ENCODE measurements at regions not wholly inside any gene's neighbourhood (a gene's known extent, or its start where the extent isn't known, plus 50 kb on each side); places are given as distances from the start of the nearest gene placed in this dataset.

DNA sequence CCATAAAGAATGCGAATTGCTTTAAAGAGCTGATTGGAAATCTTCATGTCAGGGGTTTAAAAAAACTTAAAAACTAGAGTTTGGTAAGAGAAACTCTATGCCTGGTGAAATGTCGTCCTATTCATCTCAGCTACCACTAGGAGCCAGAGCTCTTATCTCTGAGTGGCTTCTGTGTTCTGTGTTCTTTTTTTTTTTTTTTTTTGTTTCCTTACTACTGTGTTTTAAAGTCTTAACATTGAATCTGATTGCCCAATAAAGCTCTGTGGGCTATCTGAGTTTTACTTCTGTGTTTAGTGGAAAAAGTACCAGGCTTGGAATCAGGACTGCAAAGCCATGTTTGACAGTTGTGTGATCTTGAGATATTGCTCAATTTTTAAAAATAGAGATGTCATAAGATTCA lies 494.8 kb downstream of the RIT2 start:
- intact Hi-C loops (cut with micrococcal nuclease): no loop called here
- H3K79me2 ChIP-seq (ENCODE audit: control insufficient read depth, insufficient read depth, low read length): no peaks in the 10 kb centered on the region
- POLR2A ChIA-PET: no interaction called here
- H3K9me3 ChIP-seq (replicated peaks; ENCODE audit: control insufficient read depth, insufficient read depth, low read length): no peaks in the 10 kb centered on the region
- DNase-seq (ENCODE audit: low read depth, low spot score) (no peak), FAIRE-seq (no peak)
- H4K20me1 ChIP-seq (replicated peaks; ENCODE audit: control insufficient read depth, extremely low read depth, insufficient read depth, low read length): no peaks in the 10 kb centered on the region
- BruUV-seq (replicated peaks): no TSS peak
- no peak overlapping the region for H3K4me3 ChIP-seq (replicated peaks in 1 of 3; ENCODE audit: insufficient read depth in 1 of 3, low read depth in 1 of 3, low read length in 3 of 3)
- CTCF ChIA-PET: interaction anchor here (0.8 to 1.2 kb wide), 2 partner anchors 19 to 24 kb away, joined by 3 to 6 read pairs; no protein-coding TSS in a partner anchor
- no peak overlapping the region for H3K27ac ChIP-seq (ENCODE audit: insufficient read depth, low read depth, low read length)
- H3K4me2 ChIP-seq (ENCODE audit: insufficient read depth, low read length): no peak overlapping the region
- peaks cover under 1% of the 10 kb centered on the region for H3K4me1 ChIP-seq (ENCODE audit: control insufficient read depth, extremely low read depth, insufficient read depth, low read length)
- TF ChIP-seq MYC (IDR thresholded peaks at IDR 0.05; ENCODE audit: low read depth, low read length) (no peak), POLR2A (IDR thresholded peaks at IDR 0.05; ENCODE audit: low read depth, low read length) (no peak), FOS (IDR thresholded peaks at IDR 0.05; ENCODE audit: borderline replicate concordance, insufficient read depth, low read length) (no peak), JUN (IDR thresholded peaks at IDR 0.05; ENCODE audit: borderline replicate concordance, insufficient read depth, insufficient read length, low read depth) (no peak), POLR2AphosphoS5 (IDR thresholded peaks at IDR 0.05; ENCODE audit: insufficient read depth, low read depth, low read length) (no peak), EZH2 (IDR thresholded peaks at IDR 0.05; ENCODE audit: borderline replicate concordance, low read depth, low read length, severe bottlenecking) (no peak), GATA2 (IDR thresholded peaks at IDR 0.05; ENCODE audit: insufficient read depth, insufficient read length, low read depth, low read length) (no peak)
- TF ChIP-seq, protein P1, sequence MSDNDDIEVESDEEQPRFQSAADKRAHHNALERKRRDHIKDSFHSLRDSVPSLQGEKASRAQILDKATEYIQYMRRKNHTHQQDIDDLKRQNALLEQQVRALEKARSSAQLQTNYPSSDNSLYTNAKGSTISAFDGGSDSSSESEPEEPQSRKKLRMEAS (IDR thresholded peaks at IDR 0.05; ENCODE audit: insufficient read depth, insufficient read length): no peak
- TF ChIP-seq, protein P2, sequence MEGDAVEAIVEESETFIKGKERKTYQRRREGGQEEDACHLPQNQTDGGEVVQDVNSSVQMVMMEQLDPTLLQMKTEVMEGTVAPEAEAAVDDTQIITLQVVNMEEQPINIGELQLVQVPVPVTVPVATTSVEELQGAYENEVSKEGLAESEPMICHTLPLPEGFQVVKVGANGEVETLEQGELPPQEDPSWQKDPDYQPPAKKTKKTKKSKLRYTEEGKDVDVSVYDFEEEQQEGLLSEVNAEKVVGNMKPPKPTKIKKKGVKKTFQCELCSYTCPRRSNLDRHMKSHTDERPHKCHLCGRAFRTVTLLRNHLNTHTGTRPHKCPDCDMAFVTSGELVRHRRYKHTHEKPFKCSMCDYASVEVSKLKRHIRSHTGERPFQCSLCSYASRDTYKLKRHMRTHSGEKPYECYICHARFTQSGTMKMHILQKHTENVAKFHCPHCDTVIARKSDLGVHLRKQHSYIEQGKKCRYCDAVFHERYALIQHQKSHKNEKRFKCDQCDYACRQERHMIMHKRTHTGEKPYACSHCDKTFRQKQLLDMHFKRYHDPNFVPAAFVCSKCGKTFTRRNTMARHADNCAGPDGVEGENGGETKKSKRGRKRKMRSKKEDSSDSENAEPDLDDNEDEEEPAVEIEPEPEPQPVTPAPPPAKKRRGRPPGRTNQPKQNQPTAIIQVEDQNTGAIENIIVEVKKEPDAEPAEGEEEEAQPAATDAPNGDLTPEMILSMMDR (IDR thresholded peaks at IDR 0.05; ENCODE audit: extremely low read depth in 1 of 2, insufficient read depth in 1 of 2, low read depth in 1 of 2, low read length in 2 of 2): no peak
- no peak overlapping the region for H3K9ac ChIP-seq (replicated peaks; ENCODE audit: extremely low read depth, insufficient read depth, low read length)
- H3K36me3 ChIP-seq (ENCODE audit: control insufficient read depth in 2 of 2, extremely low read depth in 1 of 2, insufficient read depth in 2 of 2, low read length in 2 of 2): no peaks in the 10 kb centered on the region
- H3K9me1 ChIP-seq (replicated peaks; ENCODE audit: control insufficient read depth, extremely low read depth, insufficient read depth, low read length): no peaks in the 10 kb centered on the region
- dilution Hi-C loops (cut with MboI; ENCODE audit: extremely low pct_ligation_motif_present, low sequenced_read_pairs): no loop called here
- H2AFZ ChIP-seq (ENCODE audit: low read depth, low read length): no peak overlapping the region
- no peaks in the 10 kb centered on the region for H3K27me3 ChIP-seq (ENCODE audit: control insufficient read depth in 2 of 2, insufficient read depth in 2 of 2, low read length in 2 of 2)

Measured in endothelial cell of umbilical vein (primary cell).